OCI-LY3 (cell line): ENCODE measurements at regions not wholly inside any gene's neighbourhood (a gene's known extent, or its start where the extent isn't known, plus 50 kb on each side); places are given as distances from the start of the nearest gene placed in this dataset.

ENCODE experiments used
- EZH2phosphoT487 ChIP-seq: fragments of 200-600 bp; shearing (Covaris generic); IDR thresholded peaks from 2 replicates; pipeline ENCODE4 v1.6.1; 2018; ENCODE audit warnings: antibody characterized with exemption, mixed run types, low read depth
- TF ChIP-seq, protein P1 (sequence below): fragments of 200-600, 300-600 bp; sonication (generic); IDR thresholded peaks from 2 replicates; pipeline ENCODE4 v1.5.1; 2014; ENCODE audit warnings: antibody characterized with exemption, low read length, low read depth

DNA sequence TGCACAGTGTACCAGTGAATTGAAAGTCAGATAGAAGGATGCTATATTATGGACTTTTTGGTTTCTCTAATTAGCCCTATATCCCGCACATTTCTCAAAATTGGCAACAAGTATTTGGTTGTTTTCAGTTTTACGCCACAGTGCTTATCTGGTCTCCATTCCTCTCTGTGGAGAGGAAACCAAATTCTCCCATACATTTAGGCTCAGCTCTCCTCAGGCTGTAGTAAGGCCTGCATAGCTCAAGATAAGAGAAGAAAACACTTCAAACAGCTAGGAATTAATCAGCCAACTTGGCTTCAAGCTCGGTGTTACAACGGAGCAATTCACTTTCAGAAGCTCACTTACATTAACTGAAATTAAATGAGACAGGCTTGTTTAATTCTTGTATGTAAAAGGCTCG lies 263.2 kb downstream of the PDHA2 start:
- TF ChIP-seq, protein P1, sequence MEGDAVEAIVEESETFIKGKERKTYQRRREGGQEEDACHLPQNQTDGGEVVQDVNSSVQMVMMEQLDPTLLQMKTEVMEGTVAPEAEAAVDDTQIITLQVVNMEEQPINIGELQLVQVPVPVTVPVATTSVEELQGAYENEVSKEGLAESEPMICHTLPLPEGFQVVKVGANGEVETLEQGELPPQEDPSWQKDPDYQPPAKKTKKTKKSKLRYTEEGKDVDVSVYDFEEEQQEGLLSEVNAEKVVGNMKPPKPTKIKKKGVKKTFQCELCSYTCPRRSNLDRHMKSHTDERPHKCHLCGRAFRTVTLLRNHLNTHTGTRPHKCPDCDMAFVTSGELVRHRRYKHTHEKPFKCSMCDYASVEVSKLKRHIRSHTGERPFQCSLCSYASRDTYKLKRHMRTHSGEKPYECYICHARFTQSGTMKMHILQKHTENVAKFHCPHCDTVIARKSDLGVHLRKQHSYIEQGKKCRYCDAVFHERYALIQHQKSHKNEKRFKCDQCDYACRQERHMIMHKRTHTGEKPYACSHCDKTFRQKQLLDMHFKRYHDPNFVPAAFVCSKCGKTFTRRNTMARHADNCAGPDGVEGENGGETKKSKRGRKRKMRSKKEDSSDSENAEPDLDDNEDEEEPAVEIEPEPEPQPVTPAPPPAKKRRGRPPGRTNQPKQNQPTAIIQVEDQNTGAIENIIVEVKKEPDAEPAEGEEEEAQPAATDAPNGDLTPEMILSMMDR, result no peak
- no peak for TF ChIP-seq EZH2phosphoT487
